ENCODE measurements at regions not wholly inside any gene's neighbourhood (a gene's known extent, or its start where the extent isn't known, plus 50 kb on each side); places are given as distances from the start of the nearest gene placed in this dataset.

GRCh38 chr11:86129740-86130540 is 61.1 kb upstream of the PICALM start:
- no peak for TF ChIP-seq EP300 (IDR thresholded peaks at IDR 0.05; ENCODE audit: borderline replicate concordance)
- TF ChIP-seq CEBPB (IDR thresholded peaks at IDR 0.05): no peak
- TF ChIP-seq FOXM1 (IDR thresholded peaks at IDR 0.05; ENCODE audit: borderline replicate concordance, low read depth): no peak
- TF ChIP-seq TAF1 (IDR thresholded peaks at IDR 0.05; ENCODE audit: low read depth): no peak
- no peak for TF ChIP-seq USF1 (IDR thresholded peaks at IDR 0.05)
- no peak for TF ChIP-seq TEAD4 (IDR thresholded peaks at IDR 0.05)
- TF ChIP-seq MAX (IDR thresholded peaks at IDR 0.05): no peak
- no peak for TF ChIP-seq RAD21 (IDR thresholded peaks at IDR 0.05; ENCODE audit: low read depth)
- no peak for TF ChIP-seq TCF12 (IDR thresholded peaks at IDR 0.05; ENCODE audit: low read depth)
- no peak for TF ChIP-seq YY1 (IDR thresholded peaks at IDR 0.05; ENCODE audit: low read depth)

Measured in Ishikawa (cell line).